T-helper 9 cell (primary cell): ENCODE measurements at regions not wholly inside any gene's neighbourhood (a gene's known extent, or its start where the extent isn't known, plus 50 kb on each side); places are given as distances from the start of the nearest gene placed in this dataset.
"Not testable (repeated sequence)": the region's sequence is repeated elsewhere in the genome, so short reads cannot be mapped to it uniquely, and the experiment has no call there.

Experiments used
- DNase-seq: peaks from one replicate; pipeline ENCODE4 v3.0.0-alpha.2; 2020

GRCh38 chr3:35950021-35950420, 310.7 kb downstream of the ARPP21 start:
- no peak for DNase-seq

- DNase-seq: no peak
These were observed 315.1 kb downstream of the ARPP21 start for GRCh38 chr3:35954413-35954812.

GRCh38 chr3:35965908-35966307, 326.6 kb downstream of the ARPP21 start:
- no peak for DNase-seq

- DNase-seq: no peak
These were observed 327.5 kb downstream of the ARPP21 start for GRCh38 chr3:35966629-35967464.

- no peak for DNase-seq
These were observed 328.8 kb downstream of the ARPP21 start for GRCh38 chr3:35968043-35968622.

- no peak for DNase-seq
These were observed 330.1 kb downstream of the ARPP21 start for GRCh38 chr3:35969406-35969805.

- no peak for DNase-seq
These were observed 331.5 kb downstream of the ARPP21 start for GRCh38 chr3:35970793-35971192.

- no peak for DNase-seq
These were observed 332.4 kb downstream of the ARPP21 start for GRCh38 chr3:35971686-35972085.

GRCh38 chr3:35974872-35975271, 335.5 kb downstream of the ARPP21 start:
- DNase-seq: no peak

GRCh38 chr3:35986161-35986560, 346.8 kb downstream of the ARPP21 start:
- no peak for DNase-seq

- no peak for DNase-seq
These were observed 348.1 kb downstream of the ARPP21 start for GRCh38 chr3:35987386-35987785.

GRCh38 chr3:35992041-35992440, 352.7 kb downstream of the ARPP21 start:
- DNase-seq: no peak

- no peak for DNase-seq
These were observed 368.5 kb upstream of the STAC start for GRCh38 chr3:36011791-36012190.

GRCh38 chr3:36013425-36013824, 366.9 kb upstream of the STAC start:
- no peak for DNase-seq

- no peak for DNase-seq
These were observed 355.1 kb upstream of the STAC start for GRCh38 chr3:36025232-36025631.

- no peak for DNase-seq
These were observed 347.9 kb upstream of the STAC start for GRCh38 chr3:36032180-36033047.

- no peak for DNase-seq
These were observed 321.8 kb upstream of the STAC start for GRCh38 chr3:36058404-36059030.

GRCh38 chr3:36060950-36061349, 319.4 kb upstream of the STAC start:
- no peak for DNase-seq

GRCh38 chr3:36063992-36064391, 316.3 kb upstream of the STAC start:
- DNase-seq: no peak

- DNase-seq: no peak
These were observed 315.0 kb upstream of the STAC start for GRCh38 chr3:36065321-36065720.

- DNase-seq: no peak
These were observed 304.8 kb upstream of the STAC start for GRCh38 chr3:36075491-36075890.

GRCh38 chr3:36077320-36077719, 303.0 kb upstream of the STAC start:
- no peak for DNase-seq

GRCh38 chr3:36082958-36083357, 297.3 kb upstream of the STAC start:
- not testable (repeated sequence) for DNase-seq
